GM23338 (cell line): ENCODE measurements at regions not wholly inside any gene's neighbourhood (a gene's known extent, or its start where the extent isn't known, plus 50 kb on each side); places are given as distances from the start of the nearest gene placed in this dataset.

Experiments
- ATAC-seq: fragments of 200-7000 bp; cut with Tn5 transposase; 3 replicates; pipeline ENCODE4 v1.9.1; 2020
- DNase-seq: peaks from one replicate; pipeline ENCODE4 v3.0.0-alpha.2; 2015; ENCODE audit warnings: low spot score
- H2AFZ ChIP-seq: fragments of 200-600 bp; sonication (generic); 2 replicates; pipeline ENCODE4 v1.8.0; 2016; ENCODE audit warnings: antibody characterized with exemption, mild to moderate bottlenecking, moderate library complexity
- H3F3A ChIP-seq: fragments of 200-600 bp; sonication (generic); replicated peaks from 2 replicates; pipeline ENCODE4 v1.8.0; 2017; ENCODE audit warnings: antibody characterized with exemption, mixed run types, low read depth
- H3K27ac ChIP-seq: fragments of 200-600 bp; sonication (generic); 2 replicates; pipeline ENCODE4 v1.6.1; 2016; ENCODE audit warnings: low read depth
- H3K27me3 ChIP-seq: fragments of 200-600 bp; sonication (generic); 2 replicates; pipeline ENCODE4 v1.8.0; 2016; ENCODE audit warnings: mild to moderate bottlenecking, mixed run types, moderate library complexity; ENCODE audit not compliant: insufficient read depth
- H3K36me3 ChIP-seq: fragments of 200-600 bp; sonication (generic); 2 replicates; pipeline ENCODE4 v1.8.0; 2016; ENCODE audit warnings: mild to moderate bottlenecking; ENCODE audit not compliant: insufficient read depth
- H3K4me1 ChIP-seq: fragments of 200-600 bp; sonication (generic); 2 replicates; pipeline ENCODE4 v1.8.0; 2016; ENCODE audit warnings: mild to moderate bottlenecking, moderate library complexity; ENCODE audit not compliant: insufficient read depth
- H3K4me2 ChIP-seq: fragments of 200-600 bp; sonication (generic); 2 replicates; pipeline ENCODE4 v1.7.1; 2017; ENCODE audit warnings: mixed run types
- H3K4me3 ChIP-seq: fragments of 200-600 bp; sonication (generic); 2 replicates; pipeline ENCODE4 v1.6.1; 2016; ENCODE audit warnings: mixed run types
- H3K79me2 ChIP-seq: fragments of 200-600 bp; sonication (generic); replicated peaks from 2 replicates; pipeline ENCODE4 v1.8.0; 2017; ENCODE audit warnings: mild to moderate bottlenecking; ENCODE audit not compliant: insufficient read depth
- H3K9me2 ChIP-seq: fragments of 200-600 bp; sonication (generic); 2 replicates; pipeline ENCODE4 v1.8.0; 2017; ENCODE audit not compliant: insufficient read depth
- H4K20me1 ChIP-seq: fragments of 200-600 bp; sonication (generic); replicated peaks from 2 replicates; pipeline ENCODE4 v1.8.0; 2017; ENCODE audit warnings: mild to moderate bottlenecking; ENCODE audit not compliant: insufficient read depth
- H3K27ac Mint-ChIP-seq: 2 replicates; pipeline ENCODE4 v1.8.0; 2020; ENCODE audit warnings: inconsistent platforms, mild to moderate bottlenecking, moderate library complexity, mixed read lengths
- H3K27me3 Mint-ChIP-seq: 3 replicates; pipeline ENCODE4 v1.8.0; 2022; ENCODE audit warnings: low read depth, mild to moderate bottlenecking, moderate library complexity, mixed read lengths, inconsistent platforms; ENCODE audit not compliant: insufficient read depth, poor library complexity
- H3K36me3 Mint-ChIP-seq: 3 replicates; pipeline ENCODE4 v1.8.0; 2021; ENCODE audit warnings: low read depth, mild to moderate bottlenecking, inconsistent platforms, moderate library complexity, mixed read lengths
- H3K4me1 Mint-ChIP-seq: 3 replicates; pipeline ENCODE4 v1.8.0; 2020; ENCODE audit warnings: mild to moderate bottlenecking, inconsistent platforms, mixed read lengths
- H3K4me3 Mint-ChIP-seq: 3 replicates; pipeline ENCODE4 v1.8.0; 2021; ENCODE audit warnings: moderate library complexity, mild to moderate bottlenecking, inconsistent platforms, mixed read lengths
- H3K9me3 Mint-ChIP-seq: 3 replicates; pipeline ENCODE4 v1.8.0; 2020; ENCODE audit warnings: moderate library complexity, mild to moderate bottlenecking, inconsistent platforms, mixed read lengths
- CREB1 ChIP-seq: fragments of 250-450 bp; sonication (Bioruptor Pico); IDR thresholded peaks from 2 replicates; pipeline ENCODE4 v1.5.0; 2020; ENCODE audit warnings: low read depth, mild to moderate bottlenecking, moderate library complexity
- ETS1 ChIP-seq: IDR thresholded peaks from 2 replicates; pipeline ENCODE4 v1.6.1; 2016; ENCODE audit warnings: antibody characterized with exemption
- EZH2 ChIP-seq: fragments of 200-600 bp; sonication (generic); IDR thresholded peaks from one replicate; pipeline ENCODE4 v1.8.0; 2017; ENCODE audit warnings: antibody characterized with exemption, mild to moderate bottlenecking, low read depth; ENCODE audit not compliant: unreplicated experiment
- EZH2phosphoT487 ChIP-seq: fragments of 200-600 bp; sonication (generic); IDR thresholded peaks from one replicate; pipeline ENCODE4 v1.8.1; 2018; ENCODE audit warnings: antibody characterized with exemption; ENCODE audit not compliant: unreplicated experiment
- JUNB ChIP-seq: IDR thresholded peaks from one replicate; pipeline ENCODE4 v1.6.1; 2016; ENCODE audit warnings: antibody characterized with exemption; ENCODE audit not compliant: unreplicated experiment
- NANOG ChIP-seq: IDR thresholded peaks from 2 replicates; pipeline ENCODE4 v1.6.1; 2016; ENCODE audit warnings: antibody characterized with exemption, borderline replicate concordance
- POLR2AphosphoS5 ChIP-seq: IDR thresholded peaks from 2 replicates; pipeline ENCODE4 v1.6.1; 2016; ENCODE audit warnings: antibody characterized with exemption, low read depth
- REST ChIP-seq: IDR thresholded peaks from one replicate; pipeline ENCODE4 v1.6.1; 2018; ENCODE audit warnings: antibody characterized with exemption; ENCODE audit not compliant: unreplicated experiment
- STAT1 ChIP-seq: IDR thresholded peaks from one replicate; pipeline ENCODE4 v1.6.1; 2016; ENCODE audit warnings: antibody characterized with exemption; ENCODE audit not compliant: unreplicated experiment
- ZNF114 ChIP-seq: fragments of 250-450 bp; sonication (Bioruptor Pico); IDR thresholded peaks from 2 replicates; pipeline ENCODE4 v1.5.0; 2020; ENCODE audit warnings: mild to moderate bottlenecking, moderate library complexity
- ZNF331 ChIP-seq: fragments of 250-450 bp; sonication (Bioruptor Pico); IDR thresholded peaks from 2 replicates; pipeline ENCODE4 v1.5.0; 2020; ENCODE audit warnings: low read depth, mild to moderate bottlenecking, moderate library complexity
- TF ChIP-seq, protein P1 (sequence below), 2 experiments: fragments of 200-600 bp in 1 of 2; sonication (generic) in 1 of 2; conservative IDR thresholded peaks; 2 replicates each; pipeline versions ENCODE4 v1.5.1 to v1.6.1; 2016 to 2017; ENCODE audit warnings: antibody characterized with exemption in 2 of 2, low read depth in 2 of 2, mild to moderate bottlenecking in 2 of 2, moderate library complexity in 1 of 2
- TF ChIP-seq, protein P2 (sequence below): fragments of 250-450 bp; sonication (Bioruptor Pico); IDR thresholded peaks from 2 replicates; pipeline ENCODE4 v1.5.0; 2020; ENCODE audit warnings: mild to moderate bottlenecking, moderate library complexity

GRCh38 chr12:91959220-91959619, 186.4 kb downstream of the BTG1 start:
- Histone ChIP-seq H4K20me1 (no peaks in the 10 kb centered on the region), H3K79me2 (no peaks in the 10 kb centered on the region), H3K4me3 (no peak overlapping the region), H3K36me3 (no peaks in the 10 kb centered on the region), H3K9me2 (no peaks in the 10 kb centered on the region), H2AFZ (no peak overlapping the region), H3K27ac (no peak overlapping the region), H3K4me2 (no peak overlapping the region), H3K27me3 (no peaks in the 10 kb centered on the region), H3K4me1 (no peaks in the 10 kb centered on the region), H3F3A (no peaks in the 10 kb centered on the region)
- Mint-ChIP-seq H3K27ac (no peak overlapping the region), H3K27me3 (peaks cover 2% of the 10 kb centered on the region), H3K4me3 (no peak overlapping the region), H3K4me1 (no peaks in the 10 kb centered on the region), H3K36me3 (no peaks in the 10 kb centered on the region), H3K9me3 (no peaks in the 10 kb centered on the region)
- ATAC-seq (no peak), DNase-seq (no peak)
- TF ChIP-seq STAT1 (no peak), CREB1 (CRISPR knock-in tag) (no peak), ZNF114 (CRISPR knock-in tag) (no peak), EZH2 (no peak), ZNF331 (CRISPR knock-in tag) (no peak), NANOG (no peak), ETS1 (no peak), POLR2AphosphoS5 (no peak), JUNB (no peak), REST (no peak), EZH2phosphoT487 (no peak)
- TF ChIP-seq, protein P1, sequence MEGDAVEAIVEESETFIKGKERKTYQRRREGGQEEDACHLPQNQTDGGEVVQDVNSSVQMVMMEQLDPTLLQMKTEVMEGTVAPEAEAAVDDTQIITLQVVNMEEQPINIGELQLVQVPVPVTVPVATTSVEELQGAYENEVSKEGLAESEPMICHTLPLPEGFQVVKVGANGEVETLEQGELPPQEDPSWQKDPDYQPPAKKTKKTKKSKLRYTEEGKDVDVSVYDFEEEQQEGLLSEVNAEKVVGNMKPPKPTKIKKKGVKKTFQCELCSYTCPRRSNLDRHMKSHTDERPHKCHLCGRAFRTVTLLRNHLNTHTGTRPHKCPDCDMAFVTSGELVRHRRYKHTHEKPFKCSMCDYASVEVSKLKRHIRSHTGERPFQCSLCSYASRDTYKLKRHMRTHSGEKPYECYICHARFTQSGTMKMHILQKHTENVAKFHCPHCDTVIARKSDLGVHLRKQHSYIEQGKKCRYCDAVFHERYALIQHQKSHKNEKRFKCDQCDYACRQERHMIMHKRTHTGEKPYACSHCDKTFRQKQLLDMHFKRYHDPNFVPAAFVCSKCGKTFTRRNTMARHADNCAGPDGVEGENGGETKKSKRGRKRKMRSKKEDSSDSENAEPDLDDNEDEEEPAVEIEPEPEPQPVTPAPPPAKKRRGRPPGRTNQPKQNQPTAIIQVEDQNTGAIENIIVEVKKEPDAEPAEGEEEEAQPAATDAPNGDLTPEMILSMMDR (conservative IDR thresholded peaks at IDR 0.05; ENCODE audit: low read depth in 2 of 2) = no peak
- TF ChIP-seq, protein P2, sequence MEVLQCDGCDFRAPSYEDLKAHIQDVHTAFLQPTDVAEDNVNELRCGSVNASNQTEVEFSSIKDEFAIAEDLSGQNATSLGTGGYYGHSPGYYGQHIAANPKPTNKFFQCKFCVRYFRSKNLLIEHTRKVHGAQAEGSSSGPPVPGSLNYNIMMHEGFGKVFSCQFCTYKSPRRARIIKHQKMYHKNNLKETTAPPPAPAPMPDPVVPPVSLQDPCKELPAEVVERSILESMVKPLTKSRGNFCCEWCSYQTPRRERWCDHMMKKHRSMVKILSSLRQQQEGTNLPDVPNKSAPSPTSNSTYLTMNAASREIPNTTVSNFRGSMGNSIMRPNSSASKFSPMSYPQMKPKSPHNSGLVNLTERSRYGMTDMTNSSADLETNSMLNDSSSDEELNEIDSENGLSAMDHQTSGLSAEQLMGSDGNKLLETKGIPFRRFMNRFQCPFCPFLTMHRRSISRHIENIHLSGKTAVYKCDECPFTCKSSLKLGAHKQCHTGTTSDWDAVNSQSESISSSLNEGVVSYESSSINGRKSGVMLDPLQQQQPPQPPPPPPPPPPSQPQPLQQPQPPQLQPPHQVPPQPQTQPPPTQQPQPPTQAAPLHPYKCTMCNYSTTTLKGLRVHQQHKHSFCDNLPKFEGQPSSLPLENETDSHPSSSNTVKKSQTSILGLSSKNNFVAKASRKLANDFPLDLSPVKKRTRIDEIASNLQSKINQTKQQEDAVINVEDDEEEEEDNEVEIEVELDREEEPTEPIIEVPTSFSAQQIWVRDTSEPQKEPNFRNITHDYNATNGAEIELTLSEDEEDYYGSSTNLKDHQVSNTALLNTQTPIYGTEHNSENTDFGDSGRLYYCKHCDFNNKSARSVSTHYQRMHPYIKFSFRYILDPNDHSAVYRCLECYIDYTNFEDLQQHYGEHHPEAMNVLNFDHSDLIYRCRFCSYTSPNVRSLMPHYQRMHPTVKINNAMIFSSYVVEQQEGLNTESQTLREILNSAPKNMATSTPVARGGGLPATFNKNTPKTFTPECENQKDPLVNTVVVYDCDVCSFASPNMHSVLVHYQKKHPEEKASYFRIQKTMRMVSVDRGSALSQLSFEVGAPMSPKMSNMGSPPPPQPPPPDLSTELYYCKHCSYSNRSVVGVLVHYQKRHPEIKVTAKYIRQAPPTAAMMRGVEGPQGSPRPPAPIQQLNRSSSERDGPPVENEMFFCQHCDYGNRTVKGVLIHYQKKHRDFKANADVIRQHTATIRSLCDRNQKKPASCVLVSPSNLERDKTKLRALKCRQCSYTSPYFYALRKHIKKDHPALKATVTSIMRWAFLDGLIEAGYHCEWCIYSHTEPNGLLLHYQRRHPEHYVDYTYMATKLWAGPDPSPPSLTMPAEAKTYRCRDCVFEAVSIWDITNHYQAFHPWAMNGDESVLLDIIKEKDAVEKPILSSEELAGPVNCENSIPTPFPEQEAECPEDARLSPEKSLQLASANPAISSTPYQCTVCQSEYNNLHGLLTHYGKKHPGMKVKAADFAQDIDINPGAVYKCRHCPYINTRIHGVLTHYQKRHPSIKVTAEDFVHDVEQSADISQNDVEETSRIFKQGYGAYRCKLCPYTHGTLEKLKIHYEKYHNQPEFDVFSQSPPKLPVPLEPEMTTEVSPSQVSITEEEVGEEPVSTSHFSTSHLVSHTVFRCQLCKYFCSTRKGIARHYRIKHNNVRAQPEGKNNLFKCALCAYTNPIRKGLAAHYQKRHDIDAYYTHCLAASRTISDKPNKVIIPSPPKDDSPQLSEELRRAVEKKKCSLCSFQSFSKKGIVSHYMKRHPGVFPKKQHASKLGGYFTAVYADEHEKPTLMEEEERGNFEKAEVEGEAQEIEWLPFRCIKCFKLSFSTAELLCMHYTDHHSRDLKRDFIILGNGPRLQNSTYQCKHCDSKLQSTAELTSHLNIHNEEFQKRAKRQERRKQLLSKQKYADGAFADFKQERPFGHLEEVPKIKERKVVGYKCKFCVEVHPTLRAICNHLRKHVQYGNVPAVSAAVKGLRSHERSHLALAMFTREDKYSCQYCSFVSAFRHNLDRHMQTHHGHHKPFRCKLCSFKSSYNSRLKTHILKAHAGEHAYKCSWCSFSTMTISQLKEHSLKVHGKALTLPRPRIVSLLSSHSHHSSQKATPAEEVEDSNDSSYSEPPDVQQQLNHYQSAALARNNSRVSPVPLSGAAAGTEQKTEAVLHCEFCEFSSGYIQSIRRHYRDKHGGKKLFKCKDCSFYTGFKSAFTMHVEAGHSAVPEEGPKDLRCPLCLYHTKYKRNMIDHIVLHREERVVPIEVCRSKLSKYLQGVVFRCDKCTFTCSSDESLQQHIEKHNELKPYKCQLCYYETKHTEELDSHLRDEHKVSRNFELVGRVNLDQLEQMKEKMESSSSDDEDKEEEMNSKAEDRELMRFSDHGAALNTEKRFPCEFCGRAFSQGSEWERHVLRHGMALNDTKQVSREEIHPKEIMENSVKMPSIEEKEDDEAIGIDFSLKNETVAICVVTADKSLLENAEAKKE (CRISPR knock-in tag) = no peak
